ENCODE measurements at regions not wholly inside any gene's neighbourhood (a gene's known extent, or its start where the extent isn't known, plus 50 kb on each side); places are given as distances from the start of the nearest gene placed in this dataset.
"Not testable (repeated sequence)": the region's sequence is repeated elsewhere in the genome, so short reads cannot be mapped to it uniquely, and the experiment has no call there.

GRCh38 chr6:14294270-14294951 is 176.8 kb downstream of the CD83 start:
- H3K79me2 ChIP-seq (replicated peaks; ENCODE audit: insufficient read depth), result no peaks in the 10 kb centered on the region
- DNase-seq (ENCODE audit: low spot score) (no peak), ATAC-seq (no peak)
- Mint-ChIP-seq H3K36me3 (ENCODE audit: low read depth) (0 out of 3 replicates have a peak, but pooled peaks cover 3% of the 10 kb centered on the region), H3K4me1 (peaks cover 24% of the 10 kb centered on the region), H3K4me3 (no peak overlapping the region), H3K9me3 (no peaks in the 10 kb centered on the region), H3K27me3 (ENCODE audit: insufficient read depth, low read depth, poor library complexity) (peaks cover 8% of the 10 kb centered on the region), H3K27ac (no peak overlapping the region)
- H2AFZ ChIP-seq, result no peak overlapping the region
- H3K27me3 ChIP-seq (ENCODE audit: insufficient read depth), result no peaks in the 10 kb centered on the region
- no peak overlapping the region for H3K4me2 ChIP-seq
- H3K4me1 ChIP-seq (ENCODE audit: insufficient read depth), result peaks cover 31% of the 10 kb centered on the region
- no peak overlapping the region for H3K27ac ChIP-seq (ENCODE audit: low read depth)
- peaks cover 6% of the 10 kb centered on the region; the same call in 1 of the 2 replicates for H3K36me3 ChIP-seq (ENCODE audit: insufficient read depth)
- TF ChIP-seq ZNF114 (CRISPR knock-in tag; IDR thresholded peaks at IDR 0.05) (no peak), NANOG (IDR thresholded peaks at IDR 0.05; ENCODE audit: borderline replicate concordance) (no peak), ZNF462 (CRISPR knock-in tag; IDR thresholded peaks at IDR 0.05) (no peak), ZNF331 (CRISPR knock-in tag; IDR thresholded peaks at IDR 0.05; ENCODE audit: low read depth) (no peak), EZH2 (IDR thresholded peaks at IDR 0.05; ENCODE audit: low read depth, unreplicated experiment) (no peak)
- H3K4me3 ChIP-seq, result no peak overlapping the region
- peaks cover 4% of the 10 kb centered on the region for H3F3A ChIP-seq (replicated peaks; ENCODE audit: low read depth)
- 0 out of 2 replicates have a peak, but pooled peaks cover 3% of the 10 kb centered on the region for H3K9me2 ChIP-seq (ENCODE audit: insufficient read depth)
- H4K20me1 ChIP-seq (replicated peaks; ENCODE audit: insufficient read depth), result no peaks in the 10 kb centered on the region

GRCh38 chr6:14296698-14297097 is 179.1 kb downstream of the CD83 start:
- H3K79me2 ChIP-seq (replicated peaks; ENCODE audit: insufficient read depth); H3K36me3 ChIP-seq (ENCODE audit: insufficient read depth); H3K27me3 Mint-ChIP-seq (ENCODE audit: insufficient read depth, low read depth, poor library complexity); H3K4me3 Mint-ChIP-seq; H3K9me2 ChIP-seq (ENCODE audit: insufficient read depth); H3K36me3 Mint-ChIP-seq (ENCODE audit: low read depth); H2AFZ ChIP-seq; H3K9me3 Mint-ChIP-seq; H4K20me1 ChIP-seq (replicated peaks; ENCODE audit: insufficient read depth); H3K4me3 ChIP-seq; H3F3A ChIP-seq (replicated peaks; ENCODE audit: low read depth); H3K4me2 ChIP-seq; H3K27me3 ChIP-seq (ENCODE audit: insufficient read depth): not testable (repeated sequence)
- H3K4me1 ChIP-seq (ENCODE audit: insufficient read depth), result peaks cover 14% of the 10 kb centered on the region
- peak; percentile 44 for DNase-seq (ENCODE audit: low spot score)
- peaks cover 20% of the 10 kb centered on the region for H3K4me1 Mint-ChIP-seq
- peak overlapping the region; percentile 82 for H3K27ac Mint-ChIP-seq
- peak overlapping the region; percentile 95 for H3K27ac ChIP-seq (ENCODE audit: low read depth)
- ATAC-seq, result peak; percentile 54
